K562 (cell line): ENCODE measurements at regions not wholly inside any gene's neighbourhood (a gene's known extent, or its start where the extent isn't known, plus 50 kb on each side); places are given as distances from the start of the nearest gene placed in this dataset.

Experiments used
- BCLAF1 ChIP-seq, 2 experiments: fragments of 450-650 bp in 1 of 2; IDR thresholded peaks; 2 replicates each; pipeline ENCODE4 v1.6.1; 2011 to 2017; ENCODE audit warnings: low read depth in 2 of 2, antibody characterized with exemption in 1 of 2, borderline replicate concordance in 1 of 2, low read length in 1 of 2, mild to moderate bottlenecking in 1 of 2, mixed read lengths in 1 of 2; ENCODE audit not compliant: control insufficient read depth in 1 of 2
- BRF1 ChIP-seq: IDR thresholded peaks from 3 replicates; pipeline ENCODE4 v1.6.1; 2011; ENCODE audit warnings: borderline replicate concordance, mild to moderate bottlenecking; ENCODE audit not compliant: insufficient read length; ENCODE audit errors: extremely low read depth
- CREB3 ChIP-seq: fragments of 450-650 bp; conservative IDR thresholded peaks from 2 replicates; pipeline ENCODE4 v1.6.1; 2016; ENCODE audit warnings: missing genetic modification characterization, low read depth, mild to moderate bottlenecking, missing compliant biosample characterization, moderate library complexity
- ETS2 ChIP-seq: IDR thresholded peaks from 2 replicates; pipeline ENCODE4 v1.6.1; 2016; ENCODE audit warnings: borderline replicate concordance, missing genetic modification characterization, mild to moderate bottlenecking, moderate library complexity, missing compliant biosample characterization; ENCODE audit not compliant: poor library complexity, severe bottlenecking
- MYC ChIP-seq, 2 experiments: fragments of 250-450 bp in 1 of 2; sonication (Bioruptor Pico) in 1 of 2; IDR thresholded peaks; 2 replicates each; pipeline versions ENCODE4 v1.5.1 to v1.6.1; 2012 to 2021; ENCODE audit warnings: low read depth in 2 of 2, borderline replicate concordance in 1 of 2, improper control_type of control experiment in 1 of 2, low read length in 1 of 2, mild to moderate bottlenecking in 1 of 2, moderate library complexity in 1 of 2
- NFIC ChIP-seq: fragments of 450-650 bp; IDR thresholded peaks from 2 replicates; pipeline ENCODE4 v1.6.1; 2017; ENCODE audit warnings: mild to moderate bottlenecking, inconsistent platforms
- RAD51 ChIP-seq: fragments of 450-650 bp; IDR thresholded peaks from 2 replicates; pipeline ENCODE4 v1.7.1; 2016; ENCODE audit warnings: low read depth, mild to moderate bottlenecking, borderline replicate concordance
- RFX7 ChIP-seq: fragments of 250-450 bp; sonication (Bioruptor Pico); IDR thresholded peaks from 2 replicates; pipeline ENCODE4 v1.5.1; 2021; ENCODE audit warnings: mild to moderate bottlenecking
- RUNX1 ChIP-seq: sonication (generic); IDR thresholded peaks from 2 replicates; pipeline ENCODE4 v1.6.1; 2016; ENCODE audit warnings: antibody characterized with exemption, low read depth
- SMARCA4 ChIP-seq: fragments of 450-650 bp; IDR thresholded peaks from 2 replicates; pipeline ENCODE4 v1.6.1; 2016
- STAT5B ChIP-seq: fragments of 250-450 bp; sonication (Bioruptor Pico); IDR thresholded peaks from 2 replicates; pipeline ENCODE4 v1.8.0; 2021; ENCODE audit warnings: mild to moderate bottlenecking, inconsistent platforms
- USF1 ChIP-seq: sonication (generic); formaldehyde crosslinking; IDR thresholded peaks from 2 replicates; pipeline ENCODE4 v1.9.0; 2022; ENCODE audit warnings: mild to moderate bottlenecking, missing genetic modification reagents
- ZBTB2 ChIP-seq: fragments of 450-650 bp; IDR thresholded peaks from 2 replicates; pipeline ENCODE4 v1.6.1; 2016; ENCODE audit warnings: antibody characterized with exemption
- ZNF518B ChIP-seq: fragments of 250-450 bp; sonication (Bioruptor Pico); IDR thresholded peaks from 2 replicates; pipeline ENCODE4 v1.5.0; 2021; ENCODE audit warnings: mild to moderate bottlenecking, moderate library complexity
- ZNF707 ChIP-seq: fragments of 250-450 bp; sonication (Bioruptor Pico); conservative IDR thresholded peaks from 2 replicates; pipeline ENCODE4 v1.8.0; 2022; ENCODE audit warnings: inconsistent platforms, mild to moderate bottlenecking, moderate library complexity

- no peak for TF ChIP-seq CREB3 (tag)
- no peak for TF ChIP-seq ZNF518B
- no peak for TF ChIP-seq USF1 (CRISPR knock-in tag)
- TF ChIP-seq NFIC, result peak; percentile 97
- no peak for TF ChIP-seq STAT5B (CRISPR knock-in tag)
- TF ChIP-seq ZBTB2, result no peak
- TF ChIP-seq BRF1, result no peak
- TF ChIP-seq RFX7 (CRISPR knock-in tag), result no peak
- no peak for TF ChIP-seq ETS2
- TF ChIP-seq RAD51, result no peak
- TF ChIP-seq MYC (IDR thresholded peaks at IDR 0.05; ENCODE audit: low read depth, low read length), result no peak
- TF ChIP-seq MYC (CRISPR knock-in tag; IDR thresholded peaks at IDR 0.05; ENCODE audit: borderline replicate concordance, low read depth), result no peak
- no peak for TF ChIP-seq SMARCA4
- no peak for TF ChIP-seq ZNF707 (CRISPR knock-in tag)
- no peak for TF ChIP-seq RUNX1
- no peak for TF ChIP-seq BCLAF1 (IDR thresholded peaks at IDR 0.05; ENCODE audit: borderline replicate concordance in 1 of 2, control insufficient read depth in 1 of 2, low read depth in 2 of 2, low read length in 1 of 2)
These were observed 404.0 kb downstream of the PRDM2 start (continued) for GRCh38 chr1:14103878-14104430.
